NCI-H226 (cell line): ENCODE measurements at regions not wholly inside any gene's neighbourhood (a gene's known extent, or its start where the extent isn't known, plus 50 kb on each side); places are given as distances from the start of the nearest gene placed in this dataset.

Experiments
- DNase-seq: peaks from one replicate; pipeline ENCODE4 v3.0.0-alpha.2; 2015

- peak; percentile 63 for DNase-seq
Observed at GRCh38 chr22:27212617-27213177, 555.3 kb downstream of the MIAT start.

GRCh38 chr22:27213294-27213693 is 555.9 kb downstream of the MIAT start:
- no peak for DNase-seq

GRCh38 chr22:27213766-27214581 is 556.6 kb downstream of the MIAT start:
- DNase-seq: no peak

GRCh38 chr22:27214691-27215090 is 557.3 kb downstream of the MIAT start:
- no peak for DNase-seq

- no peak for DNase-seq
Observed at GRCh38 chr22:27215871-27216270, 558.5 kb downstream of the MIAT start.

GRCh38 chr22:27216444-27216843 is 559.1 kb downstream of the MIAT start:
- no peak for DNase-seq

GRCh38 chr22:27217154-27217553 is 559.8 kb downstream of the MIAT start:
- no peak for DNase-seq

- no peak for DNase-seq
Observed at GRCh38 chr22:27218012-27218920, 560.9 kb downstream of the MIAT start.

- DNase-seq: no peak
Observed at GRCh38 chr22:27219036-27219435, 561.6 kb downstream of the MIAT start.

- peak; percentile 83 for DNase-seq
Observed at GRCh38 chr22:27220339-27220738, 563.0 kb downstream of the MIAT start.

GRCh38 chr22:27222178-27222577 is 564.8 kb downstream of the MIAT start:
- no peak for DNase-seq

- DNase-seq: peak; percentile 87
Observed at GRCh38 chr22:27223317-27224177, 566.2 kb downstream of the MIAT start.

GRCh38 chr22:27224485-27225374 is 567.3 kb downstream of the MIAT start:
- peak; percentile 90 for DNase-seq

- peak; percentile 31 for DNase-seq
Observed at GRCh38 chr22:27226666-27227065, 569.3 kb downstream of the MIAT start.

GRCh38 chr22:27228771-27229170 is 571.4 kb downstream of the MIAT start:
- DNase-seq: no peak

- no peak for DNase-seq
Observed at GRCh38 chr22:27230189-27230588, 571.4 kb downstream of the MN1 start.

- no peak for DNase-seq
Observed at GRCh38 chr22:27231266-27231665, 570.3 kb downstream of the MN1 start.

- DNase-seq: no peak
Observed at GRCh38 chr22:27232077-27232476, 569.5 kb downstream of the MN1 start.

- DNase-seq: no peak
Observed at GRCh38 chr22:27237080-27237741, 564.3 kb downstream of the MN1 start.

- peak; percentile 96 for DNase-seq
Observed at GRCh38 chr22:27238935-27239510, 562.5 kb downstream of the MN1 start.

- no peak for DNase-seq
Observed at GRCh38 chr22:27239520-27239919, 562.0 kb downstream of the MN1 start.
